HK-2 (cell line): ENCODE measurements at regions not wholly inside any gene's neighbourhood (a gene's known extent, or its start where the extent isn't known, plus 50 kb on each side); places are given as distances from the start of the nearest gene placed in this dataset.

ENCODE experiments used
- DNase-seq: peaks from one replicate; pipeline ENCODE4 v3.0.0-alpha.2; 2018; ENCODE audit not compliant: unreplicated experiment

DNA sequence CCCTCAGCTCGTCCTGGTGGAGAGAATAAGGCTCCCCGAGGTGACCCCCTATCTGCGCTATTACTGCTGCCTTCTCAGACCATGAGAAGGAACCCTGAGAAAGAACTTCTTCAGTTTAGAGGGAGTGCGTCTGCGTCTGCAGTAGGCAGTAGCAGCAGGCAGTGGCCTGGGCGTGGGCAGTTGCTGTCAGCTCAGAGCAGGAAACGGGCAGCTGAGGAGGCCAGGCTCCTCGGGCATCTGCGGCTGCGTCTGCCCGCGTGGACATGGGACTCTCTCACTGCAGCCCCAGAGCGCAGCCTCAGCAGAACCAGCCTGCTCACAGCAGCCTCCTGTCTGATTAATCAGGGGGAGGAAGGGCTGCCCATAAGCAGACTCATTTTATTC lies 49.8 kb upstream of the FCN1 start:
- DNase-seq, result no peak

DNA sequence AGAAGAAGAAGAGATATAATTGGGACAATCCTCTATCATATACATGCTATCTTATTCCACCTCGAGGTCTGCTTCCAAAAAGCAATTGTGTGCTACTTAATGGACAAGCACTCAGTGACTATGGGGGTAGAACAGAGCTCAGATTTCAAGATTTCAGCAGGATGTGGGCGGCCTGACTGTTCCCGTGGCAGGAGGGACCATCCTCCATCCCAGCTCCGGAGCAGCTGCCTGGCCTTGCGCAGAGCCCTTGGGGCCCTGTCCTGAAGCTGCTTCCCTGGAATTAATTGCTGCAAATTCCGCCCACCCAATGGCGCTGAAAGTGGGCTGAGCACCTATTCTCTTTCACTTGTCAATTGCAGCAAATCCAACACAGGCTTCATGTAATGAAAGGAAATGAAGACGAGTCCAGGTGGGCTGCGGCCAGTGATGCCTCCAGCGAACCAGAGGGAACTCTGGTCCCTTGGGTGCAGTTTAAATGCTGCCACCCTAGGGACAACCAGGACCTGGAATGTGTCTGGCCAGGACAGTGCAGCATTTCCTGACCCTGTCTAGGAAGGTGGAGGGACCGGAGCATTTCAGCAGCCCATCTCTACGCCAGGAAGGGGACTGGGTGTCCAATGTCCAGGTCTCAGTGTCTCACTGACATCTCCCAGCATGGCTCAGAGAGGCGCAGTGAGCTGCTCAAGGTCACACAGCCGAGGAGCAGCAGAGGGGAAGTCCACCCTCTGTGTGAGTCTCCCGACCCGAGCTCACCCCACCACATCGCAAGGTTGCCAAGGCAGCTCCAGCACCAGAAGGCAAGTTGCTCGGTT lies 50.5 kb upstream of the FCN1 start:
- DNase-seq, result no peak

DNA sequence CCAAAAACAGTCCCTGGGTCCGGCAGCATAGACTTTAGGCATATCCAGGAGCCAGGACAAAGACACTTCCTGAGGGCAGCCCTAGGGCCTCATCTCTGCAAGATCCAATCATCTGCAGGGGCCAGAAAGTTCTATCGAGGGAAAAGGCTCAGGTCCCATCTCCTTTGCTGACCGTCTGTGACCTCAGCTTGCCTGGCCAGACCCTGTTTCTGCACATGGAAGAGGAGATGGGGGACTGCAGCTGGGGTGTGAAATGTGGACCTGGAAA lies 51.0 kb upstream of the FCN1 start:
- DNase-seq, result no peak

DNA sequence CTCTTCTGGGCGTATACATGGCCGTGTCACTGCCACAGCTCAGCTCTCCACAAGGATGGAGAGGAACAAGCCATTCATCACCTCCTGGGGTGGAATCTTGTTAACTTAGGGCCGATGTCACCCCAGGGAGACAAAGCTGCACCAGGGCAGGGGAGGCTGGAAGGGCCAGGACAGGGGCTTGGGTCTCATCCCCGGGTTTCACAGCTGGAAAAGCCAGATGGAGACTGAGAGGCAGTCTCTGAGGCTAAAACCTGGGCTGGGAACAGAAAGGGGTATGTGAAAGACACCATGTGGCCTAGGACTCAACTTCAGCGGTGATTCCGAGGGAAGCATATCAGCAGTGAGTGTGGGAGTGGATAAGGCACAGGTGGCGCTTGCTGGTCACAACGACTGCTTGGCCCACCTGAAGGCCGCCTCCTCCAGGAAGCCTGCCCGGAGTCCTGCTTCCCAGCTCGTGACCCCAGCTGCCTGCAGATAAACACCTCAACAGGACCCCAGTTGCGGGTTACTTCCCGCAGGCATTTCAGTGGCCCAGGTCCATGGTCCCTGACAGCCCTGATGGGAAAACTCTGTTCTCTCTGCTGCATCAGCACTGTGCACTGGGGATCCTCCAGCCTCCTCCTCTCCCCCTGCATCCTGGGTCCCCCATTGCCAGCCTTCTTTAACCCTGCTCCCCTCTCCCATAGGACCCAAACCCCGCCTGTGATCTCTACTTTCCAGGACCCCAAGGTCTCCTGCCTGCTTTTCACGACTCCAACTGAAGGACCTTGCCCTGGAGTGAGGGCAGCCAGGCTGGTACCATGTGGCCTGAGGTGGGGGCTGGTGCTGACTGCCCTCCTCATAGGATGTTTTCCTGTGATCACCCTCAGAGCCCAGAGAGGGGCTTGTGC lies 51.7 kb upstream of the FCN1 start:
- DNase-seq, result no peak

DNA sequence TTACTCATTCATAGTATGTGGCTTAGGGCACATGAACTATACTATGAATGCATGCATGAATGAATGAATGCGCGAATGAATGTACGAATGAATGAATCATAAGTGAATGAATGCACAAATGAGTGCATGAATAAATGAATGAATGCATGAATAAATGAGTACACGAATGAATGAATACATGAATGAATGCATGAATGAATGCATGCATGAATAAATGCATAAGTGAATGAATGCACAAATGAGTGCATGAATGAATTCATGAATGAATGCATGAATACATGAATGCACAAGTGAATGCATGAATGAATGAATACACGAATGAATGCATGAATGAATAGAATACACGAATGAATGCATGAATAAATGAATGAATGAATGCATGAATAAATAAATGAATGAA lies 52.5 kb upstream of the FCN1 start:
- DNase-seq, result no peak

DNA sequence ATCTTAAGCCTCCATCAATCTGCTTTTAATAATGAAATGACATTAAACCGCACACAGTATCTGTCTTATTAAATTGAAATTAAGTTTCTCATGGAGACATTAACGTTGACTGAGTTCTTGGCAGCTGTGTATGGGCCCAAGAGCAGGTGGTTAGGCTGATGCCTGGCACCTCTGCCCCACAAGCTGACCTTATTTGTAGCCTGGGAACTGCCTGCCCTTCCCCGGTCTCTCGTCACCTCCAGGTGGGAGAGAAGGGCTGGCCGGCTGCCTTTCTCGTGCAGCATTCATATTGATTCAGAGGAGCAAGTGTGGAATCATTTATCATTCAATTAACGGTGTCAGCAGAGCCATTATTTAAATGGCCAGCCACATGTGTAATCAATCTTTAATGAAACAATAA lies 53.0 kb upstream of the FCN1 start:
- DNase-seq, result no peak

DNA sequence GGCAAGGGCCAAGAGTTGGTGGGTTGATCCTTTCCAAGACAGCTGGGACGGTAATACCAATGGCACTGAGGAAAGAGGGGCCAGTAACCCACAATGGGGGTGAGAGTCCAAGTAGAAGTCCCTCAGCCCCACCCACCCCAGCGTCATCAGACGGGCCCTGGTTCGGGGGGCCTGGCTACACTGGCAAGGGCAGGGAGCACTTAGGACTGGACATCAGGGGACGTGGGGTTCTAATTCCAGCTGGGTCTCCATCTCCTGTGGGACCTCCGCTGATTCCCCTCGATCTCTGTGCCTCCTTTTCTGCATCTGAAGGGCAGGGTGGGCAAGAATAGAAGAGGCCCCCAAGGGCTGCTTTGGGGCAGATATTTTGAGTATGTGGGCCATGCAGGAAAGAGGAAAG lies 53.5 kb upstream of the FCN1 start:
- DNase-seq, result no peak

DNA sequence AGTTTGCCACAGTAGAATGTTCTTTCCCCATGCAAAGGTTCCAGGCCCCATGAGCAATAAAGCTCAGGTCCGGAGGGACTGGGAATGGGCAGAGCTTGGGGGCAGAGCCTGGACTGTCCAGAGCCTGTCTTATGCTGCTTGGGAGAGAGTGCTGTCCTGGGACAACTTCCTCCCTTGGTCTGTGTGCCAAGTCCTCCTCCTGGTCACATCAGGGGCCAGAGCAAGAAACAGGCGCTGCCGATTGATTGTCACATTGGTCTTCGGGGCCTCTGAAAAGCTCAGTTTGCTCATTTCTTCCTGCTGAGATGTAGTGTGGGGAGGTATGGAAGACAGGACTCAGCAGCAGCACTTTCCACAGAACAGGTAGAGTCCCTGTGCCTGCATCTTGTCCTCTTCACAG lies 54.0 kb upstream of the FCN1 start:
- DNase-seq, result no peak

DNA sequence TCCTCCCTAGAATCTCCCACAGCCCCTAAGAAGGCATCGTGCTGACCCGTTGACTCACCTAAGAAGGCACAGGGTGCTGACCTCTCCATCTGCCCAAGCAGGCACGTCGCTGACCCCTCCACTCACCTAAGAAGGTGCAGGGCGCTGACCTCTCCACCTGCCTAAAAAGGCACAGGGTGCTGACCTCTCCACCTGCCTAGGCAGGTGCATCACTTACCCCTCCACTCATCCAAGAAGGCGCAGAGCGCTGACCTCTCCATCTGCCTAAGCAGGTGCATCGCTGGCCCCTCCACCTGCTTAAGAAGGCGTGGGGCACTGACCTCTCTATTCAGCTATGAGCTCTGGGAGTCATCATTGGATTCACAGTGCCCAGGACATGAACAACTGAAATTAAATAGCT lies 54.4 kb upstream of the FCN1 start:
- DNase-seq, result no peak

DNA sequence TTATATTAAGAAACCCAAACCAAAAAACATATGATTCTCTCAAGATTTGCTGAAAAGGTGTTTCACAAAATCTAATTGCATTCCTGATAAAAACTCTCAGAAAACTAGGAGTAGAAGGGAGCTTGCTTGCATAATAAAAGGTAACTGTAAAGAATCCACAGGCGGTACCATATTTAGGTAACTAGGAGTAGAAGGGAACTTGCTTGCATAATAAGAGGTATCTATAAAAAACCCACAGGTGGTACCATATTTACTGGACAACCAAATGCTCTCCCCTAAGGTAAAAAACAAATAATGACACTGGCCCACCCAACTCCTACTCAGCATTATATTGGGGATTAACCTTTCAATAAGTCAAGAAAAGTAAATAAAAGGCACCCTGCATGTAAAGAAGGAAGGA lies 57.5 kb upstream of the FCN1 start:
- DNase-seq, result no peak

DNA sequence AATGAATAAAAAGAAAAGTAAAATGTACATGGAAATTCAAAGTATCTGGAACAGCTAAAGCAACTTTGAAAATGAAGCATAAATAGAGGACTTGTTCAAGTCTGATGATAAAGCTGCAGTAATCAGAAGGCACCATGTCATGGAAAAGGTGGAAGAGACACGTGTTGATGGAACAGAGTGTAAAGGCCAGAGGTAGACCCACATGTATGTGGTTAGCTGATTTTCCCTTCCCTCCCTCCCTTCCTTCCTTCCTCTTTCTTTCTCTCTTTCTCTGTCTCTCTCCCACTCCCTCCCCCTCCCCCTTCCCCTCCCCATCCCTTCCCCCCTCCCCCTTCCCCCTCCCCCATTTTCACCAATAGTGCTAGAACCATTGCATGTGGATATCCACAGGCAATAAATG lies 58.7 kb upstream of the FCN1 start:
- no peak for DNase-seq

DNA sequence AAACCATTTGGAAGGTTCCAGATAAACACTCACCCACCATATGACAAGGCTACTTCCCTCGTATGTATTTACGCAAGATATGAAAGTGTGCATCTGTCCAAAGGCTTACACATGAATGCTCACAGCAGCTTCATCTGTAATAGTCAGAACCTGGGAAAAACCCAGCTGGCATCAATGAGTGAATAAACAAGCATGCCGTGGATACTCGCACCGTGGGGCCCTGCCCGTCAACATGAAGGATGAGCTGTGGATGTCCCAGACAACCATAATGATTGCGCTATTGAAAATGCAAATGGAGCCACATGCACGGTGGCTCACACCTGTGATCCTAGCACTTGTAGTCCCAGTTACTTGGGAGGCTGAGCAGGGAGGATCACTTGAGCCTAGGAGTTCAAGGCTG lies 60.6 kb upstream of the FCN1 start:
- no peak for DNase-seq

DNA sequence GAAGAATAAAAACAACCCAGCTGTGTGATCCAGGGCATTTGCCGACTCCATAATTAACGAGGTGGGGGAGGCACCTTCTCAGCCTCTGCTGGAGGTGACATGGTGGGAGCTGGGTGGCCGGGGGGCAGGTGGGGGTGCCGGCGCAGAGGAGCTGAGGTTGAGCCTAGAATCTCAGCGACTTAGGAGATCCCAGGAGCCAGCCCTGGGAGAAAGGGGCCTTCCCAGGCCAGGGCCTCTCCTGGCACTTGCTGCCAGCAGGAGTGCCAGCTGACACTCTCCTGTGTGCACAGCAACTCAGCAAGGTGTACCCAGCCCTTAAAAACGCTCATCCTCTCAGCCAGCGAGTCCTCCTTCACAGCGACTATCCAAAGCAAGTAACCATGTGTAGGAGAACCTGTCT lies 62.8 kb upstream of the FCN1 start:
- DNase-seq, result no peak

DNA sequence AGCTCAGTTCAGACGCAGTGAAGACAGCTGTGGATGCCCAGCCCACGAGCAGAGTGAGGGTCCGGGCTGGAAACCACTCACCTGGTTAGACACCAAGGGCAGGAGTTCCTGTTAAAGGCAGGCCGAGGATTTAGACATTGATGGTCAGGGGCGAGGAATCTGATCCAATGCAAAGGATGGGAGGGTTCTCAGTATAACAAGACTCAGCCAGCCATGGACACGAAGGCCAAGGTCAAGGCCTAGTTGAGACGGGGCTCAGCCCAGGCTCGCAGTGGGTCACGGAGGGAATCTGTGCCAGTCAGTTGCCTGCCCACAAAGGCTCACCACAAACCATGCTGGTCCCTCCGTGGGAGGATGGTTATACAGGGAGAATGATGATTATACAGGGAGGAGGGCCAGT lies 63.3 kb upstream of the FCN1 start:
- DNase-seq, result no peak

DNA sequence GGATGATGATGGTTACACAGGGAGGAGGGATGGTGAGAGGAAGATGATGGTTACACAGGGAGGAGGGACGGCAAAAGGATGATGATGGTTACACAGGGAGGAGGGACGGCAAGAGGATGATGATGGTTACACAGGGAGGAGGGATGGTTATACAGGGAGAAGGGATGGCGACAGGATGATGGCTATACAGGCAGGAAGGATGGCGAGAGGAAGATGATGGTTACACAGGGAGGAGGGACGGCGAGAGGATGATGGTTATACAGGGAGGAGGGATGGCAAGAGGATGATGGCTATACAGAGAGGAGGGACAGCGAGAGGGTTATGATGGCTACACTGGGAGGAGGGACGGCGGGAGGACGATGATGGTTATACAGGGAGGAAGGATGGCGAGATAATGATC lies 64.1 kb upstream of the FCN1 start:
- DNase-seq, result no peak

DNA sequence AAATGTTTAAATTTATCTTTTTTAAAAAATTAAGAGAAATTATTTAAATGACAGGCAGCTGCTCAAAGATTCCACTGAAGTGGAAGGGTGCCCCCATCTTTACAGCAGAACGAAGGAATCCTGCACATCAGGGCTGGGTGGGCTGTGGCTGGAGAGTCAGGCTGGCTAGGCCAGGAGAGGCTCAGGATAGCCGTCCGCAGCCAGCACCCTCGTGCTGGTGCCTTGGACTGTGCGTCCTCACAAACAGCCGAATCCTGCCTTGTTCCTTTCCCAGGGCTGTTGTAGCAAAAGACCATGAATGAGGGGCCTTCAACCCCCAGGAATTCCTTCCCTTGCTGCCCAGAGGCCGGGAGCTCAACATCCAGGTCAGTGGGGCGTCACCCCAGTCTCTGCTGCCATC lies 64.6 kb upstream of the FCN1 start:
- no peak for DNase-seq

DNA sequence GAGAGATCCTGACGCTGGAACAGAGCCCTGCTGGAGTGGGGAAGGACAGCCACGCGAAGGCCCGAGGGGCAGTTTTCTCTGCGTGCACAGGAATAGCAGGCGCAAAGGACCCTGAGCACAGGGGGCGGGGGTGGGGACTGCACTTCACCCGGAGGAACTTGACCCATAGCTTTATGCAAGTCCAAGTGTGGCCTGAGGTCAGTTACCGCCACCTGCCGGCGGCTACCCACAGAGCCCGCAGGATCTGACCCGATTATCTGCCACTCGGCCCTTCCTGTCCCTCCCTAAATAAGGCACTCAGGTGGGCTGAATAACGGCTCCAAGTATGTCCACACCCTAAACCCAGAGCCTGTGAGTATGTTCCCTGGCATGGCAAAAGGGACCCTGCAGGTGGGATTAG lies 65.4 kb upstream of the FCN1 start:
- no peak for DNase-seq

DNA sequence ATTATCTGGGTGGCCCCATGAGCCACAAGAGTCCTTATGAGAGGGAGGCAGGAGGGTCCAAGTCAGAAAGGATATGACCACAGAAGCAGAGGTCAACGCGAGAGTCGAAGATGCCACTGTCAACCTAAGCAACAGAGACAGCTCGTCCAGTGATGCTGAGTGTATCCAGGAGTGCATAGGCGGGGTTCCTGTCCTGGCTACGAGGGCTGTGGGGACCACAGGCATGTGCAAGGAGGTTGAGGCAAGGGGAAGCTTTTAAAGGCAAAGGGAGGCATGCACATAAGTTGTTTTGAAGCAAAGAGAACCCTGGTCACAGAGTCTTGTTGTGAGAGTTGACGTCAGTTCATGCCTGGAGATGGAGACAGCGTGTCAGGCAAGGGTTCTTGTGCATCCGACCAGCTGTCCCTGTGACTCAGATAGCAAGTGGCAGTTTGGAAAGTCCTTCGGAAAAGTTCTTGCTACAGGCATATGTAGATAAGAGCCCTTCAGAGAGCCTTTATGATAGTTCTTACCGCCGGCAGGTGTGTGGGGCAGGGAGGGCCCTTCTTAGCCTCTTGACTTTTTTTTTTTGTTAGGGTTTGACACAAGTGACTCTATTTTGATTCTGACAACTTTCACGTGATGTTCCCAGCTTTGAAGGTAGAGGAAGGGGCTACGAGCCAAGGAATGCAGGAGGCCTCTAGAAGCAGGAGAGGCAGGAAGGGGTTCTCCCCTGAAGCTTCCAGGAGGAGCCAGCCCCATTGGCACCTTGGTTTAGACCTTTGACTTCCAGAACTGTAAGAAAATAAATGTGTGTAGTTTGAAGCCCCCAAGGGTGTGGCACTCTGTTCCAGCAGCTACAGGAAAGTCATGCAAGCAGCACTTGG lies 66.0 kb upstream of the FCN1 start:
- DNase-seq, result no peak

DNA sequence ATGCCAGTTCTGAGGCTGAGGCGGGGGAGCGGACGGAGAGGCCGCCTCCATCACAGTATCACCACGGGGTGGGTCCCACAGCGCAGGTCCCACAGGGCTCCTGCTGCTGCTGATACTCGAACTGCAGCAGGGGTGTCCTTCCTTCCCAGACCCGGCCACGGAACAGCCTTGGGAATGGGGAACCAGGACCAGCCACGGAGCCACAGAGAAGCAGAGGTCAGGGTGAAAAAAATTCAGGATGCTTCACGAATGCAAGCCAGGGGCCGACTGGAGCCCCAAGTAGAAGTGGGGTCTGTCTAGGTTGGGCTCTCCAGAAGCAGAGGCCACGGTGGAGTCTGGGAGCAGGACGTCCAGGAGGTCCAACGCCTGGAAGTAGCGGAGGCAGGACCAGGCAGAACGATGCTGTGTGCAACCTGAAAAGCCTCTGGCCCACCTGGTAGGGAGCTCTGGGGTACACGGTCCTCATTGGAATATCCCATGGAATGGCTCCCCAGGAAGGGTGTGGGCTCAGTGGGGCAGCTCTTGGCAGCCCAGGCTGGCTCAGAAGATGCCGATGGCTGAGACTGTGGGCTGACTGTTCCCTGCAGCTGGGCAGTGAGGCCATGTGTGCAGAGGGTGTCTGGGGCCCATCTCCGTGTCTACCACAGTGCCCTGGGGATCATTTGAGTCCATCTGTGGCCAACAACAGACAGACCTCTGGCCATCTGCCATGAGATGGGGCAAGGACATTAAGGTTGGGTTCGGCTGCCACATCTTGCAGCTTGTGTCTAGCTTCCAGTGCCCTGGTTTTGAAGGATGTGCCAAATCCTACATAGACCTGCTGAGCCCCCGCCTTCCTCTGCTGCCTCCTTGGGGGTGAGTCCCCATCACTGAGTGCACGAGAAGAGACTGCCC lies 66.9 kb upstream of the FCN1 start:
- no peak for DNase-seq

DNA sequence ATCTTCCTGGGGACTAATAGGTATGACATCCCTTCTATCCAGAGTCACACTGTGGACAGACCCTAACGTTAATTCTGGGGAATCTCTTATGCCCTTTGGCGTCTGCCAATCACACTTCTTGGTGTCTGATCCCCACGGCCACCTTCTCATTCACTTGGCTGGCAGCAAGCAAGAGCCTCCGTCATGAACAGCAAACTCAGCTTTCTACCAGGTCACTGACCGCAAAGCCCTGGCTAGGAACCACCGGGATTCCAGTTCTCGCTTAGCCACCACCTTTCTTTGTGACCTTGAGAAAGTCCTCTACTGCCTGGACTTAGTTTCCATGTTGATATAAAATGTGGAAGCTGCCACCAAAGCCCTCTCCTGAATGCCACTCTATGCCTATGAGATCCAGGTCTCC lies 67.7 kb upstream of the FCN1 start:
- DNase-seq, result no peak

DNA sequence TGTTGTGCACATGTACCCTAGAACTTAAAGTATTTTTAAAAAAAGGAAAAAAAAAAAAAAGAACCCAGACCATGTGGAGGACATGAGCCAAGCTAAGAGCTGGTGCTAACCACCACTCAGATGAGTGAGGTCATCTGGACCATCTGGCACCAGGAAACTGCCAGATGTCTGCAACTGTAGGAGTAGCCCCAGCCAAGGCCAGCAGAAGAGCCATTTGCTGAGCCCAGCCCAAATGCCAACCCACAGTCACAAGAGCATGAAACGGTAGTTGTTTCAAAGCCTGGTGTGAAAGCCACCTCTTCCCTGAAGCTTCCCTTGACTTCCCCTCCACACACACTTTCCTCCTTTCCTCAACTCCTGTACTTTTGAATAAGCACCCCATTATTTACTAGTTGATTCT lies 69.2 kb upstream of the FCN1 start:
- no peak for DNase-seq

DNA sequence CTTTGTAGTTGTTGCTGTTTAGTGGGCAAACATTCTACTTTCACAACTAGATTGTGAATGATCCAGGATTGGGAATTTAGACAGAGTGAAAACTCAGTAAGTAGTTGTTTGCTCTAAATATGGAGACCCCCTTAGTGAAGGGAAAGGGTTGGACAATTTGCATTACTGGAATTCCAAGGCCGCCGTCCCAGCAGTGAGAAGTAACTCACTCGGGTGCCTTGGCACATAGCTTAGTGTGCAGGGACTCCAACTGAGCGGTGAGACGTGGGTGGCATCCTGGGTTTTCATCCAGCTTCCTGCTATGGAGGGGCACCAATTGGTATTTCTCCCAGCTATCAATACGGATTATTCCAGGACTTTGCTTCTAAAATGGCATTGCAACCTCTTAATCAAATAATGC lies 69.7 kb upstream of the FCN1 start:
- no peak for DNase-seq
